ENCODE measurements at regions not wholly inside any gene's neighbourhood (a gene's known extent, or its start where the extent isn't known, plus 50 kb on each side); places are given as distances from the start of the nearest gene placed in this dataset.
"Not testable (repeated sequence)": the region's sequence is repeated elsewhere in the genome, so short reads cannot be mapped to it uniquely, and the experiment has no call there.

- DNase-seq (ENCODE audit: low read depth): not testable (repeated sequence)
These were observed 105.2 kb upstream of the SNX2 start for GRCh38 chr5:122669709-122670108.

- DNase-seq (ENCODE audit: low read depth): no peak
These were observed 101.5 kb upstream of the SNX2 start for GRCh38 chr5:122673343-122673742.

DNA sequence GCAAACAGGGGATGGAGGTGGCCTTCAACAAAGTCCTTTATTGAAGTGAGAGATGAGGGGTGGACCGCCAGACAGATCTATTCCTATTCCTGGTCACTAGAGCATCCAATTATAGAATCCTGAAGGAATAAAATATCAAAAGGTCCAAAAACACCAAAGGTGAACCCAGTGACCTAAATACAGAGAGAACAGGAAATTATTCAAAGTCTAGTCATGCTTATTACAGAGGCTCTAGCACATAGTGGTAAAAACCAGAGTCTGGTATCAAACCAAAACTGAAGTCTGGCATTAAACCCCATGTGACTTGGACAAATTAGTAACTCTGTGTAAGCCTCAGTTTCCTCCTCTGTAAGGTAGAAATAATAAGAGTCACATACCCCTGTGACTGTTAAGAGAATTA, 100.5 kb upstream of the SNX2 start:
- DNase-seq (ENCODE audit: low read depth): no peak

- DNase-seq (ENCODE audit: low read depth): no peak
These were observed 94.1 kb upstream of the SNX2 start for GRCh38 chr5:122680623-122681350.

GRCh38 chr5:122683631-122684030, 91.2 kb upstream of the SNX2 start:
- no peak for DNase-seq (ENCODE audit: low read depth)

- no peak for DNase-seq (ENCODE audit: low read depth)
These were observed 84.6 kb upstream of the SNX2 start for GRCh38 chr5:122690266-122690665.

GRCh38 chr5:122691931-122692330, 82.9 kb upstream of the SNX2 start:
- no peak for DNase-seq (ENCODE audit: low read depth)

DNA sequence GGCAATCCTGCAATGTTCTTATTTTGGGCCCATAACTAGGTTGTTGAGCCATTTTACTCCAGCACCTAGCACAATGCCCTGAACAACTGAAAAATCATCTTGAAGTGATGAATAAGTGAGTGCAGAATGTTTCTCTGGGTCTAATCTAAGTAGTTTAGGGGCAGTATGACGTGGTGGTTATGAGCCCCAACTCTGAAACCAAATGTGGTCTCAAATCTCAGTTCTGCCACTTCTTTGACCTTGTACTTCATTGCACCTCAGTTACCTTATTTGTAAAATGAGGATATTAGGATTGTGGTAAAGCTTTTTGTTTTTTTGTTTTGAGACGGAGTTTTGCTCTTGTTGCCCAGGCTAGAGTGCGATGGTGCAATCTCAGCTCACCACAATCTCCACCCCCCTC, 80.9 kb upstream of the SNX2 start:
- no peak for DNase-seq (ENCODE audit: low read depth)

- DNase-seq (ENCODE audit: low read depth): no peak
These were observed 80.0 kb upstream of the SNX2 start for GRCh38 chr5:122694884-122695283.

- DNase-seq (ENCODE audit: low read depth): not testable (repeated sequence)
These were observed 78.1 kb upstream of the SNX2 start for GRCh38 chr5:122696735-122697134.

DNA sequence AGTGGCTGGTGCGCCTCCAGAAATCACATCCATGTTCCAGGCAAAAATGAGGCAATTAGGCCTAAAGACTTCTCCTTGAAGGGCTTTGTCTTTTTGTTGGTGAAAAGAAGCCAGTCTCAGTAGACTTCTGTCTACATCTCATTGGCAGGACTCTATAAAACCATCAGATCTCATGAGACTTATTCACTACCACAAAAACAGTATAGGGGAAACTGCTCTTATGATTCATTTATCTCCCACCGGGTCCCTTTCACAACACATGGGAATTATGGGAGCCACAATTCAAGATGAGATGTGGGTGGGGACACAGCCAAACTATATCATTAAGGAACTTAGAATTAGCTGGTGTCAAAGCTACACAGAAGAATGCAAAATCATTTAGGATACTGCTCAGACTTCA, 77.7 kb upstream of the SNX2 start:
- no peak for DNase-seq (ENCODE audit: low read depth)

DNA sequence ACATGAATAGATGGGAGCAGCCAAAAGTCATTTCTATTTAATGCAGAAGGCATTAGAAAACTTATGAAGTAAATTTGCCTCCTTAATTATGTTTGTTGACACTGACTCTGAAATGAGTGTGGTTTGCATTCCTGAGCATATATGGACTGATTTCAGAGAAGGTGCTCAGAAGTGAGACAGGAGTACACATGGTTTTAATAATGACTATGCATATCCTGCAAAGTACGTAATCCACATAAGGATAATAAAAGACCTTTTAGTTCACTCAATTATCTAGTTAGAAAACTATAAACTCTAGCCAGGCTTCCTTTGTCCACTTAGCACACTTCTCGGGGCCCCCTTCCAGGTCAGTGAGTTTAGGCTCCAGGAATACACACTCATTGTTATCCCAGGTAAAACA, 75.7 kb upstream of the SNX2 start:
- DNase-seq (ENCODE audit: low read depth): no peak

DNA sequence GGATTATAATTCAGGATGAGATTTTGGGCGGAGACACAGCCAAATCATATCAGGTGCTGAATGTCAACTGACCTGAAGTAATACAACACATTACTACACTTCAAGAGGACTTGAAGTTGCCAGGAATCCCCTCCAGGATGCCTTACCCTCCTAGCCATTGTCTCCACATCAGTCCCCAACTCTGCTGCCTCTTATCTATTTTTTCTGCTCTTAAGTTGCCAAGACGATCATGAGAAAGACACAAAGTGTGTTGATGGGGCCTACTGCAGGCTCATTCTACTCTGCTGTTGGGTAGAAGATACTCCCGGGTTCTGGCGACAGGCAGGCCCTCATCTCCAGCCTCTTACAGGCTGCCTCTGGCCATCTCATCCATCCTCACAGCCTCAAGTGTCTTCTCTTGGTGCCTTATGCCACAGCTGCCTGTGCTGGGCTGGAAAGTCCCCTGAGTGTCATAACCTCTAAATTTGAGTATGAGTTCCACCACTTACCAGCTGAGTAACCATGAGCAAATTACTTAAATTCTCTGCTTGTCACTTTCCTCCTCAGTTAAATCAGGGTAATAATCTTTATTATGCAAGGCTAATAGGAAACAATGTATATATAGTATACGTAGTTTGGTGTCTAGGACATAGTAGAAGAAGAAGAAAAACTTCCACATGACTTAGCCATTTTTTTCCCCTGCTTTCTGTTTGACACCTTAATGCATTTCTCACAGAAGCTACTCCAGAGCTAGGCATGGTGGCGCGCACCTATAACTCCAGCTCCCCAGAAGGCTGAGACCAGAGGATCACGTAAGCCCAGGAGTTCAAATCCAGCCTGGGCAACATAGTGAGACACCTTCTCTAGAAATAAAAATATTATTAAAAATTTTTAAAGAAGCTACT, 73.0 kb upstream of the SNX2 start:
- DNase-seq (ENCODE audit: low read depth): no peak

DNA sequence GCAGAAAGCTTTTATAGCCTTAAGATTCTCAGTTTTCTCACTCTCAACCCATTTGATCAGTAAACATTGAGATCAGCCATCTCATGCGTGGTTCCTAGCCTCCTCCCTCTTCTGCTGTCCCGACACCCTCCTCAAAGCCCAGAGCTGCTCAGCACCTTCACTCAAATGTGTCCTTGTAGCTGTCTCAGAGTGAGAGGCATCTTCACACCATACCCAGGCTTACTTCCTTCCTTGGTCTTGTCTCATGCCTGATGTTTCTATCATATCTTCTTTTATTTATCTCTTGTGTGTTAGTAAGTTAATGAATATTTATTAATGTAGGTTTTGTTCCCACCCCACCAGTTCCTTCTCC, 72.4 kb upstream of the SNX2 start:
- DNase-seq (ENCODE audit: low read depth): no peak

DNA sequence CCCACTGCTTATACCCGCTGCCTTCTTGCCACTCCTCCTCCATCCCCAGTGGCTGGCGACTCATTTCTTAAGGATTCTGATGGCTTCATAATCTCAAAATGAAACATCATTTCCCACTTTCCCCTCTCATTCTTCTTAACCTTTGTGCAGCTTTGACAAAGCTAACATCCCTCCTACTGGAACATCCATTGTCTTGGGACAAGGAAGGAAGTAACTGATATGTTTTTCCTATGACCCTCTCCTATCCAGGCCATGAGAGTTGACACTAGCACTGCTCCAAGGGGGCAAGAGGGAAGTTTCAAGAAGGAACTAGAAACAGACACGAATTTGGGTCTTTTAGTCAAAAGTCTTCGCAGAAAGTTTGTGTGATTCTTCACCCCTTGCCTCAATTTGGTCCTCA, 71.7 kb upstream of the SNX2 start:
- no peak for DNase-seq (ENCODE audit: low read depth)

GRCh38 chr5:122704247-122705036, 70.4 kb upstream of the SNX2 start:
- DNase-seq (ENCODE audit: low read depth): no peak

DNA sequence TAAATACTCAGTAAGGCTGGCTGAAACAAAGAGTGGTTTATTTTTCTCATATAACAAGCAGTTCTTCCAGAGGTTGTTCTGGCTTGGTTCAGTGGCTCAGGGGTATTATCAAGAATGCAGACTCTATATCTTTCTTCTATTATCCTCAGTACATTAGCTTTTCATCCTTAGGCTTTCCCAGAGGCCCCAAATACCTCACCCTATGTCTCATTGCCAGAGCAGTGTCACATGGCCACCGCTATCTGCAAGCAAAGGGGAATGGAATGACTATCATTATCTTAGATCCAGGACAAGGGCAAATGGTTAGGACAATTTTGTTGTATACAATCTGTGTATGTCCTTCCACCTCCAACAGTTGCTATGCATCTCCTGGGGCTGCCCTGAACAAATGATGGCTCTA, 69.0 kb upstream of the SNX2 start:
- DNase-seq (ENCODE audit: low read depth): no peak

DNA sequence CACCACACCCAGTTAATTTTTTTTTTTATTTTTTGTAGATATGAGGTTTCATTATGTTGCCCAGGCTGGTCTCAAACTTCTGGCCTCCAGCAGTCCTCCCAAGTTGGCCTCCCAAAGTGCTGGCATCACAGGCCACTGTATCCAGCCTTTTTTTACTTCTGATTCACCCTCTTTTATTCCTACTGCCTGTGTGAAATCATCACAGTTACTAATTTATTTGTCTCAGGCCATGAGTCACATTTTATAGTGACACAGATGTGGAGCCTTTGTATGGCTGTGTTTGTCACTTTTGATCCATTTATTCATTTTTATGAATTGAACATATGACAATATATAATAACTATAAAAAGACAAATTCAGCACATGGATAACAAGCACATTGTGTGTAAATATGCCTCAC, 67.1 kb upstream of the SNX2 start:
- no peak for DNase-seq (ENCODE audit: low read depth)

GRCh38 chr5:122713041-122713440, 61.8 kb upstream of the SNX2 start:
- DNase-seq (ENCODE audit: low read depth): no peak

- no peak for DNase-seq (ENCODE audit: low read depth)
These were observed 59.8 kb upstream of the SNX2 start for GRCh38 chr5:122715095-122715494.

- no peak for DNase-seq (ENCODE audit: low read depth)
These were observed 56.3 kb upstream of the SNX2 start for GRCh38 chr5:122718611-122719010.

DNA sequence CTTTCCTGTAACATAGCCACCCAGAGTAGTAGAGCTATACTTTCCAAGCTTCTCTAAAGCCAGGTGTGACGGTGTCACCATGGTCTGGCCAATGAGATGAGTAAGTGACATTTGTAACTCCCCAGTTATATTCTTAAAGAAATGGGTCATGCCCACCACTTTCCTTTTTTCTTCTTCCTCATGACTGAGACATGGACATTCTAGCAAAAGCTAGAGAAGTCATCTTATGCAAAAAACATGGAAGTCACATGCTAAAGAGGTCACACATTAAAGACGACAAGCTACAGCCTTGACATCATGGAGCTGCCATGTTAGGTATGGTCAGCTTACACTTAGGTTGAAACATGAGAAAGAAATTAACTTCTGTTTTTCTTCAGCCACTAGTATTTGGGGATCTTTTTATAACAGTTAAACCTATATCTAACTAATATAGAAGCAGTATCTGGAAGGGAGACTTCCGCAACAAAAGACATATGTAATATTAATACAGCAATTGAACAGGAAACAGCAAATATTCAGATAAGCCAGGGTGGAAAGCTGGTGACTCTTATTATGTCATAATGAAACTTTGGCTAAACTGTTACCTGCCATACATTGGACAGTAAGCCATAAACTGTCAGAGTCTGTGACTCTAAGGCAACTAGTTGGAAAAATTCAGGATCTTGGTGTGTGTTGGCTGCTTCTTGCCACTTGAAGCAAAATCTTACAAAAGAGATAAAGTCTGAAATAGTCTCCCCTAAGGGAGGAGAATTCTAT, 54.7 kb upstream of the SNX2 start:
- DNase-seq (ENCODE audit: low read depth): no peak

All from HS-27A (cell line).